ENCODE measurements at regions not wholly inside any gene's neighbourhood (a gene's known extent, or its start where the extent isn't known, plus 50 kb on each side); places are given as distances from the start of the nearest gene placed in this dataset.

- TF ChIP-seq RAD21 (IDR thresholded peaks at IDR 0.05; ENCODE audit: low read depth), result no peak
- TF ChIP-seq EP300 (IDR thresholded peaks at IDR 0.05; ENCODE audit: borderline replicate concordance), result no peak
- no peak for TF ChIP-seq REST (IDR thresholded peaks at IDR 0.05; ENCODE audit: low read depth)
- no peak for TF ChIP-seq MAX (IDR thresholded peaks at IDR 0.05)
- TF ChIP-seq YY1 (IDR thresholded peaks at IDR 0.05; ENCODE audit: low read depth), result no peak
- no peak for TF ChIP-seq CEBPB (IDR thresholded peaks at IDR 0.05)
- no peak for TF ChIP-seq TEAD4 (IDR thresholded peaks at IDR 0.05)
- no peak for TF ChIP-seq CREB1 (IDR thresholded peaks at IDR 0.05; ENCODE audit: low read depth)
- no peak for TF ChIP-seq TCF12 (IDR thresholded peaks at IDR 0.05; ENCODE audit: low read depth)
- no peak for TF ChIP-seq NFIC (IDR thresholded peaks at IDR 0.05)
Observed at GRCh38 chr4:71186566-71187403, 152.0 kb upstream of the SLC4A4 start.
